ENCODE measurements at regions not wholly inside any gene's neighbourhood (a gene's known extent, or its start where the extent isn't known, plus 50 kb on each side); places are given as distances from the start of the nearest gene placed in this dataset.

- TF ChIP-seq SUZ12 (IDR thresholded peaks at IDR 0.05; ENCODE audit: extremely low read depth, insufficient read depth, insufficient read length): no peak
- TF ChIP-seq YY1 (IDR thresholded peaks at IDR 0.05; ENCODE audit: insufficient read depth, insufficient read length): no peak
- no peak for TF ChIP-seq ZNF274 (IDR thresholded peaks at IDR 0.05; ENCODE audit: low read depth, low read length)
These were observed 808.4 kb downstream of the CDH18 start for GRCh38 chr5:19179571-19179970.

All from NT2/D1 (cell line).